ENCODE measurements at regions not wholly inside any gene's neighbourhood (a gene's known extent, or its start where the extent isn't known, plus 50 kb on each side); places are given as distances from the start of the nearest gene placed in this dataset.

DNA sequence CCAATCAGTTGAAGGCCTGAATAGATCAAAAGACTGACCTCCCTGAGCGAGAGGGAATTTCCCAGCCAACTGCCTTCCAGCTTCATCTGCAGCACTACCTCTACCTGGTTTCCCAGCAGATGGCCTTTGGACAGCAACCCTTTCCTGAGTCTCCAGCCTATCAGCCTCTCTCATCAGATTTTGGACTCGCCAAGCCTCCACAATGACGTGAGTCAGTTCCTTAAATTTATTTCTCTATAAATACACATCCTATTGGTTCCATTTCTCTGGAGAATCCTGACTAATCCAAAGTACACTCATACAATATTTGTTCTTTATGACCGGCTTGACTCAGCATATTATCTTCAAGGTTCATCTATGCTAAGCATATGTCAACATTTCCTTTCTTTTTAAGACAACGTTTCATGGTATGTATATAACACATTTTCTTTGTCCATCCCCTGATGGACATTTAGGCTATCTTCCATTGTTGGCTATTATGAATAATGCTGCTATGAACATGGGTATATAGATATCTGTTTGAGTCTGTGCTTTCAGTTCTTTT, 294.6 kb downstream of the LRATD1 start:
- TF ChIP-seq CTCF (tag by site-specific recombination; IDR thresholded peaks at IDR 0.05), result no peak
- TF ChIP-seq BCL11B (tag by site-specific recombination; IDR thresholded peaks at IDR 0.05; ENCODE audit: low read depth), result no peak
- TF ChIP-seq, protein P1, sequence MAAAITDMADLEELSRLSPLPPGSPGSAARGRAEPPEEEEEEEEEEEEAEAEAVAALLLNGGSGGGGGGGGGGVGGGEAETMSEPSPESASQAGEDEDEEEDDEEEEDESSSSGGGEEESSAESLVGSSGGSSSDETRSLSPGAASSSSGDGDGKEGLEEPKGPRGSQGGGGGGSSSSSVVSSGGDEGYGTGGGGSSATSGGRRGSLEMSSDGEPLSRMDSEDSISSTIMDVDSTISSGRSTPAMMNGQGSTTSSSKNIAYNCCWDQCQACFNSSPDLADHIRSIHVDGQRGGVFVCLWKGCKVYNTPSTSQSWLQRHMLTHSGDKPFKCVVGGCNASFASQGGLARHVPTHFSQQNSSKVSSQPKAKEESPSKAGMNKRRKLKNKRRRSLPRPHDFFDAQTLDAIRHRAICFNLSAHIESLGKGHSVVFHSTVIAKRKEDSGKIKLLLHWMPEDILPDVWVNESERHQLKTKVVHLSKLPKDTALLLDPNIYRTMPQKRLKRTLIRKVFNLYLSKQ (tag by site-specific recombination; IDR thresholded peaks at IDR 0.05; ENCODE audit: borderline replicate concordance), result no peak
- no peak for TF ChIP-seq MZF1 (tag by site-specific recombination; IDR thresholded peaks at IDR 0.05; ENCODE audit: borderline replicate concordance)
- TF ChIP-seq ZNF280D (tag by site-specific recombination; IDR thresholded peaks at IDR 0.05), result no peak
- no peak for TF ChIP-seq ZNF610 (tag by site-specific recombination; IDR thresholded peaks at IDR 0.05; ENCODE audit: borderline replicate concordance)
- no peak for TF ChIP-seq ZNF133 (tag by site-specific recombination; IDR thresholded peaks at IDR 0.05)
- TF ChIP-seq KLF1 (tag by site-specific recombination; IDR thresholded peaks at IDR 0.05), result no peak
- TF ChIP-seq ZNF747 (tag by site-specific recombination; IDR thresholded peaks at IDR 0.05), result no peak
- no peak for TF ChIP-seq ZNF488 (tag by site-specific recombination; IDR thresholded peaks at IDR 0.05)
- TF ChIP-seq ZFP37 (tag by site-specific recombination; IDR thresholded peaks at IDR 0.05), result no peak
- no peak for TF ChIP-seq ZNF830 (tag by site-specific recombination; IDR thresholded peaks at IDR 0.05; ENCODE audit: low read depth)

Measured in HEK293 (cell line).